ENCODE measurements at regions not wholly inside any gene's neighbourhood (a gene's known extent, or its start where the extent isn't known, plus 50 kb on each side); places are given as distances from the start of the nearest gene placed in this dataset.

GRCh38 chr2:160568856-160569255, 75.2 kb upstream of the RBMS1 start:
- no peak for TF ChIP-seq TEAD4 (IDR thresholded peaks at IDR 0.05)
- no peak for TF ChIP-seq TCF12 (IDR thresholded peaks at IDR 0.05; ENCODE audit: low read depth)
- TF ChIP-seq YY1 (IDR thresholded peaks at IDR 0.05; ENCODE audit: low read depth): no peak
- TF ChIP-seq TAF1 (IDR thresholded peaks at IDR 0.05; ENCODE audit: low read depth): no peak
- TF ChIP-seq, protein P1, sequence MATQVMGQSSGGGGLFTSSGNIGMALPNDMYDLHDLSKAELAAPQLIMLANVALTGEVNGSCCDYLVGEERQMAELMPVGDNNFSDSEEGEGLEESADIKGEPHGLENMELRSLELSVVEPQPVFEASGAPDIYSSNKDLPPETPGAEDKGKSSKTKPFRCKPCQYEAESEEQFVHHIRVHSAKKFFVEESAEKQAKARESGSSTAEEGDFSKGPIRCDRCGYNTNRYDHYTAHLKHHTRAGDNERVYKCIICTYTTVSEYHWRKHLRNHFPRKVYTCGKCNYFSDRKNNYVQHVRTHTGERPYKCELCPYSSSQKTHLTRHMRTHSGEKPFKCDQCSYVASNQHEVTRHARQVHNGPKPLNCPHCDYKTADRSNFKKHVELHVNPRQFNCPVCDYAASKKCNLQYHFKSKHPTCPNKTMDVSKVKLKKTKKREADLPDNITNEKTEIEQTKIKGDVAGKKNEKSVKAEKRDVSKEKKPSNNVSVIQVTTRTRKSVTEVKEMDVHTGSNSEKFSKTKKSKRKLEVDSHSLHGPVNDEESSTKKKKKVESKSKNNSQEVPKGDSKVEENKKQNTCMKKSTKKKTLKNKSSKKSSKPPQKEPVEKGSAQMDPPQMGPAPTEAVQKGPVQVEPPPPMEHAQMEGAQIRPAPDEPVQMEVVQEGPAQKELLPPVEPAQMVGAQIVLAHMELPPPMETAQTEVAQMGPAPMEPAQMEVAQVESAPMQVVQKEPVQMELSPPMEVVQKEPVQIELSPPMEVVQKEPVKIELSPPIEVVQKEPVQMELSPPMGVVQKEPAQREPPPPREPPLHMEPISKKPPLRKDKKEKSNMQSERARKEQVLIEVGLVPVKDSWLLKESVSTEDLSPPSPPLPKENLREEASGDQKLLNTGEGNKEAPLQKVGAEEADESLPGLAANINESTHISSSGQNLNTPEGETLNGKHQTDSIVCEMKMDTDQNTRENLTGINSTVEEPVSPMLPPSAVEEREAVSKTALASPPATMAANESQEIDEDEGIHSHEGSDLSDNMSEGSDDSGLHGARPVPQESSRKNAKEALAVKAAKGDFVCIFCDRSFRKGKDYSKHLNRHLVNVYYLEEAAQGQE (IDR thresholded peaks at IDR 0.05; ENCODE audit: low read depth): no peak
- no peak for TF ChIP-seq ZBTB7A (IDR thresholded peaks at IDR 0.05; ENCODE audit: low read depth)
- no peak for TF ChIP-seq CREB1 (IDR thresholded peaks at IDR 0.05; ENCODE audit: low read depth)
- no peak for TF ChIP-seq EP300 (IDR thresholded peaks at IDR 0.05; ENCODE audit: borderline replicate concordance)

DNA sequence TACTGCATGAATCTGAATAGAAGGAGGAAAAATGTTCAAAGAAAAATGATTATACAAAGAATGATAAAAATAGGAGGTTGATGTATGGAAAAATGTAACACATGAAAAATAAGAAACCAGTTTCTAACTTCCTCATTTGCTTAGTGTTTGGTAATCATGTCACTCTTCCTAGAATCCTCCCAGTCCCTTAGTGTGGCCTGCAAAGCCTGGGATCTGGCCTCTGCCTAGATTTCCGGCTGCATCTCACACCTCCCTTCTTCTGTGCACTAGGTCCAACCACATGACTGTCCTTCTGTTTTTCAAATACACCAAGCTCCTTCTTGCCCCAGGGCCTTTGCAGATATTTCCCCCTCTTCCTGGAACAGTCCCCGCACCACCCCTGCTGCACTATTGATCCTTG, 76.8 kb upstream of the RBMS1 start:
- TF ChIP-seq CEBPB (IDR thresholded peaks at IDR 0.05) (no peak), TCF12 (IDR thresholded peaks at IDR 0.05; ENCODE audit: low read depth) (no peak), EGR1 (IDR thresholded peaks at IDR 0.05) (no peak), ZBTB7A (IDR thresholded peaks at IDR 0.05; ENCODE audit: low read depth) (no peak), FOXM1 (IDR thresholded peaks at IDR 0.05; ENCODE audit: borderline replicate concordance, low read depth) (no peak), CREB1 (IDR thresholded peaks at IDR 0.05; ENCODE audit: low read depth) (no peak), EP300 (IDR thresholded peaks at IDR 0.05; ENCODE audit: borderline replicate concordance) (no peak)
- TF ChIP-seq, protein P1 (IDR thresholded peaks at IDR 0.05; ENCODE audit: low read depth): no peak
- TF ChIP-seq, protein P2, sequence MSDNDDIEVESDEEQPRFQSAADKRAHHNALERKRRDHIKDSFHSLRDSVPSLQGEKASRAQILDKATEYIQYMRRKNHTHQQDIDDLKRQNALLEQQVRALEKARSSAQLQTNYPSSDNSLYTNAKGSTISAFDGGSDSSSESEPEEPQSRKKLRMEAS (IDR thresholded peaks at IDR 0.05): no peak

GRCh38 chr2:160574468-160575140, 81.0 kb upstream of the RBMS1 start:
- TF ChIP-seq, protein P2 (IDR thresholded peaks at IDR 0.05): no peak
- TF ChIP-seq TEAD4 (IDR thresholded peaks at IDR 0.05) (no peak), FOXM1 (IDR thresholded peaks at IDR 0.05; ENCODE audit: borderline replicate concordance, low read depth) (no peak), YY1 (IDR thresholded peaks at IDR 0.05; ENCODE audit: low read depth) (no peak), RAD21 (IDR thresholded peaks at IDR 0.05; ENCODE audit: low read depth) (no peak), CREB1 (IDR thresholded peaks at IDR 0.05; ENCODE audit: low read depth) (no peak), USF1 (IDR thresholded peaks at IDR 0.05) (no peak), TCF12 (IDR thresholded peaks at IDR 0.05; ENCODE audit: low read depth) (no peak), TAF1 (IDR thresholded peaks at IDR 0.05; ENCODE audit: low read depth) (no peak), EP300 (IDR thresholded peaks at IDR 0.05; ENCODE audit: borderline replicate concordance) (no peak)
- TF ChIP-seq, protein P1 (IDR thresholded peaks at IDR 0.05; ENCODE audit: low read depth): no peak

DNA sequence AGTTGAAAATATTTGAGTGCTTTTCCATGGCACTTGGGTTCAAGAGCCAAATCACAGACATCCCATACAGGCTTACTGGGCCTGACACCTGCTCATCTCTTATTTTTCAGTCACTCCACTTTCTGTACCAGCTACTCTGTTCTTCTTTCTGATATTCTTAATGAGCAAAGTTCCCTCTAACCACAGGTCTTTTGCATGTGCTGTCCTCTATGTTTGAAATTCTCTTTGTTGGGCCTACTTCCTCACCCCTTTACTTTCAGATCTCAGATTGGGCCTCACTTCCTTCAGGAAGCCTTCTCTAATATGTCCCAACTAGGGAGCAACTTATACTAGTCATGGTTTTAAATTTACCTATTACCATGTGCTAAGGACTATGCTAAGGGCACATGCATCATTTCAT, 81.8 kb upstream of the RBMS1 start:
- TF ChIP-seq CREB1 (IDR thresholded peaks at IDR 0.05; ENCODE audit: low read depth): no peak
- TF ChIP-seq EGR1 (IDR thresholded peaks at IDR 0.05): no peak
- TF ChIP-seq USF1 (IDR thresholded peaks at IDR 0.05): no peak
- TF ChIP-seq, protein P2 (IDR thresholded peaks at IDR 0.05): no peak
- no peak for TF ChIP-seq RAD21 (IDR thresholded peaks at IDR 0.05; ENCODE audit: low read depth)
- TF ChIP-seq, protein P1 (IDR thresholded peaks at IDR 0.05; ENCODE audit: low read depth): no peak
- no peak for TF ChIP-seq NFIC (IDR thresholded peaks at IDR 0.05)
- no peak for TF ChIP-seq YY1 (IDR thresholded peaks at IDR 0.05; ENCODE audit: low read depth)
- no peak for TF ChIP-seq TEAD4 (IDR thresholded peaks at IDR 0.05)
- no peak for TF ChIP-seq EP300 (IDR thresholded peaks at IDR 0.05; ENCODE audit: borderline replicate concordance)
- no peak for TF ChIP-seq FOXM1 (IDR thresholded peaks at IDR 0.05; ENCODE audit: borderline replicate concordance, low read depth)
- no peak for TF ChIP-seq CEBPB (IDR thresholded peaks at IDR 0.05)
- no peak for TF ChIP-seq TAF1 (IDR thresholded peaks at IDR 0.05; ENCODE audit: low read depth)
- no peak for TF ChIP-seq TCF12 (IDR thresholded peaks at IDR 0.05; ENCODE audit: low read depth)
- no peak for TF ChIP-seq ZBTB7A (IDR thresholded peaks at IDR 0.05; ENCODE audit: low read depth)

Measured in Ishikawa (cell line).